ENCODE measurements at regions not wholly inside any gene's neighbourhood (a gene's known extent, or its start where the extent isn't known, plus 50 kb on each side); places are given as distances from the start of the nearest gene placed in this dataset.

DNA sequence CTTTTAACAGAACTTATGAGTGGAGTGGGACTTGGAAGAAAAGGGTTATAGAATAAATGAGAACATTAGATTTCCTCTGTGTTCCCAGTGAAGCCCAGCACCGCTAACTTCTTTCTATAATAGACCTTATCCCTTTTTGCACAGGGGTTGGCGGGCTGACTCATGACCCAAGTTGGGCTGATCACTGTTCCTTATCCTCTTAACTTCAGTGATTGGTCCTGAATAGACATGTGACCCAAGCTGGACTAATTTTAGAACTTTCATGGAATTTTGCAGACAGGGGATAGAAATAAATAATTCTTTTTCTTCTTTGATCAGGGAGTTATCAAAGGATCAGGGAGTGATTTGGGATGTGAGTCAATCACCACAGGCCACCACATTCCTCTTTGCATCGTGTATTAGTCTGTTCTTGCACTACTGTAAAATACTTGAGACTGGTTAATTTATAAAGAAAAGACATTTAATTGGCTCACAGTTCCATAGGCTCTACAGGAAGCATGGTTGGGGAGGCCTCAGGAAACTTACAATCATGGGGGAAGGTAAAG lies 75.9 kb downstream of the UCHL1 start:
- Histone ChIP-seq H2BK12ac (ENCODE audit: low read depth, low read length) (no peak overlapping the region), H3K4me1 (replicated peaks in 1 of 4; ENCODE audit: control insufficient read depth in 3 of 4, insufficient read depth in 4 of 4, low read length in 3 of 4) (peaks cover 0 to 11% (median 5%) of the 10 kb centered on the region in 4 experiments; a peak in 5 of 7 replicates), H4K8ac (ENCODE audit: extremely low read depth, insufficient read depth, low read length) (no peak overlapping the region), H3K79me1 (ENCODE audit: low read depth, low read length) (no peaks in the 10 kb centered on the region), H2AK5ac (ENCODE audit: low read depth, low read length) (no peak overlapping the region), H3K23ac (ENCODE audit: insufficient read length) (no peak overlapping the region), H3K9me3 (ENCODE audit: insufficient read depth in 2 of 2, low read depth in 1 of 2, low read length in 1 of 2) (no peaks in the 10 kb centered on the region), H4K5ac (ENCODE audit: insufficient read length, low read depth, low read length) (no peak overlapping the region), H2AFZ (ENCODE audit: low read length) (no peak overlapping the region), H3K27me3 (replicated peaks in 1 of 4; ENCODE audit: control insufficient read depth in 3 of 4, extremely low read depth in 1 of 4, insufficient read depth in 3 of 4, low read length in 3 of 4) (no peaks in the 10 kb centered on the region), H3K14ac (ENCODE audit: insufficient read length) (no peak overlapping the region), H3K27ac (ENCODE audit: low read depth, low read length) (no peak overlapping the region), H3K4me2 (ENCODE audit: insufficient read depth in 1 of 2, low read depth in 2 of 2, low read length in 2 of 2) (no peak overlapping the region), H3K9ac (replicated peaks in 1 of 4; ENCODE audit: extremely low read depth in 1 of 4, low read depth in 3 of 4, low read length in 3 of 4) (no peak overlapping the region), H4K91ac (replicated peaks; ENCODE audit: insufficient read length, low read length) (no peak overlapping the region), H3K4me3 (ENCODE audit: extremely low read depth in 1 of 4, insufficient read depth in 2 of 4, low read depth in 3 of 4, low read length in 4 of 4) (no peak overlapping the region), H3K23me2 (ENCODE audit: low read depth, low read length) (no peaks in the 10 kb centered on the region), H3K56ac (replicated peaks; ENCODE audit: insufficient read length, low read depth, low read length) (no peak overlapping the region), H2BK15ac (ENCODE audit: low read length) (no peak overlapping the region), H2BK20ac (ENCODE audit: low read length) (no peak overlapping the region), H3K36me3 (ENCODE audit: control insufficient read depth in 2 of 4, insufficient read depth in 4 of 4, low read length in 3 of 4) (no peaks in the 10 kb centered on the region), H2BK120ac (replicated peaks; ENCODE audit: low read depth, low read length) (no peak overlapping the region), H2BK5ac (ENCODE audit: low read depth, low read length) (no peak overlapping the region), H3K4ac (replicated peaks; ENCODE audit: insufficient read length, low read depth, low read length) (no peak overlapping the region), H4K20me1 (replicated peaks in 1 of 2; ENCODE audit: control insufficient read depth in 1 of 2, insufficient read depth in 2 of 2, low read length in 2 of 2) (no peaks in the 10 kb centered on the region), H3K18ac (ENCODE audit: extremely low read depth, low read length) (no peak overlapping the region), H3K79me2 (ENCODE audit: control insufficient read depth in 1 of 2, insufficient read depth in 2 of 2, low read length in 2 of 2) (no peaks in the 10 kb centered on the region)
- POLR2A ChIA-PET (ENCODE audit: partially characterized antibody): no interaction called here
- CTCF ChIA-PET (ENCODE audit: partially characterized antibody): interaction anchor here (0.7 to 0.8 kb wide), 2 partner anchors 10 to 330 kb away, joined by 3 read pairs; no protein-coding TSS in a partner anchor
- 81% methylated on average over 3 of the region's 3 CpGs; no CpG with 5 or more reads in 1 of the 2 experiments for WGBS, 2 experiments (ENCODE audit: extremely low coverage in 1 of 2, insufficient coverage in 1 of 2, insufficient read length in 1 of 2, insufficient replicate concordance in 2 of 2, low coverage in 1 of 2, low lambda C conversion rate in 2 of 2, missing lambda C conversion rate in 1 of 2)
- no peak for DNase-seq (ENCODE audit: low read depth in 1 of 2, low spot score in 2 of 2)
- no peak for FAIRE-seq
- TF ChIP-seq, protein P1, sequence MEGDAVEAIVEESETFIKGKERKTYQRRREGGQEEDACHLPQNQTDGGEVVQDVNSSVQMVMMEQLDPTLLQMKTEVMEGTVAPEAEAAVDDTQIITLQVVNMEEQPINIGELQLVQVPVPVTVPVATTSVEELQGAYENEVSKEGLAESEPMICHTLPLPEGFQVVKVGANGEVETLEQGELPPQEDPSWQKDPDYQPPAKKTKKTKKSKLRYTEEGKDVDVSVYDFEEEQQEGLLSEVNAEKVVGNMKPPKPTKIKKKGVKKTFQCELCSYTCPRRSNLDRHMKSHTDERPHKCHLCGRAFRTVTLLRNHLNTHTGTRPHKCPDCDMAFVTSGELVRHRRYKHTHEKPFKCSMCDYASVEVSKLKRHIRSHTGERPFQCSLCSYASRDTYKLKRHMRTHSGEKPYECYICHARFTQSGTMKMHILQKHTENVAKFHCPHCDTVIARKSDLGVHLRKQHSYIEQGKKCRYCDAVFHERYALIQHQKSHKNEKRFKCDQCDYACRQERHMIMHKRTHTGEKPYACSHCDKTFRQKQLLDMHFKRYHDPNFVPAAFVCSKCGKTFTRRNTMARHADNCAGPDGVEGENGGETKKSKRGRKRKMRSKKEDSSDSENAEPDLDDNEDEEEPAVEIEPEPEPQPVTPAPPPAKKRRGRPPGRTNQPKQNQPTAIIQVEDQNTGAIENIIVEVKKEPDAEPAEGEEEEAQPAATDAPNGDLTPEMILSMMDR (IDR thresholded peaks at IDR 0.05; ENCODE audit: control extremely low read depth in 1 of 3, insufficient read depth in 1 of 3, low read depth in 1 of 3, low read length in 3 of 3): no peak
- no peak for TF ChIP-seq TAF1 (IDR thresholded peaks at IDR 0.05; ENCODE audit: low read depth, low read length)
- TF ChIP-seq EGR1 (IDR thresholded peaks at IDR 0.05; ENCODE audit: borderline replicate concordance, low read depth, low read length): no peak
- no peak for TF ChIP-seq HDAC2 (IDR thresholded peaks at IDR 0.05; ENCODE audit: borderline replicate concordance in 1 of 2, low read depth in 2 of 2, low read length in 2 of 2)
- no peak for TF ChIP-seq RBBP5 (IDR thresholded peaks at IDR 0.05; ENCODE audit: borderline replicate concordance, low read depth, low read length)
- TF ChIP-seq JUND (IDR thresholded peaks at IDR 0.05; ENCODE audit: low read length): no peak
- TF ChIP-seq CREB1 (IDR thresholded peaks at IDR 0.05): no peak
- no peak for TF ChIP-seq RFX5 (IDR thresholded peaks at IDR 0.05; ENCODE audit: borderline replicate concordance, low read depth, low read length)
- TF ChIP-seq CBX5 (IDR thresholded peaks at IDR 0.05; ENCODE audit: low read depth, low read length): no peak
- no peak for TF ChIP-seq CHD1 (IDR thresholded peaks at IDR 0.05; ENCODE audit: low read depth, low read length)
- TF ChIP-seq SAP30 (IDR thresholded peaks at IDR 0.05; ENCODE audit: insufficient read depth, insufficient replicate concordance, low read length): no peak
- no peak for TF ChIP-seq POU5F1 (IDR thresholded peaks at IDR 0.05; ENCODE audit: low read depth, low read length)
